DMS79 (cell line): ENCODE measurements at regions not wholly inside any gene's neighbourhood (a gene's known extent, or its start where the extent isn't known, plus 50 kb on each side); places are given as distances from the start of the nearest gene placed in this dataset.
A peak's percentile ranks its signal among the peaks of the same experiment; 100 is the strongest.

ENCODE experiments used
- DNase-seq: peaks from one replicate; lab custom pipeline; 2025; lab: John Stamatoyannopoulos, UW

- DNase-seq, result no peak
Measured at GRCh38 chr7:33661430-33662160, 243.7 kb upstream of the BMPER start.

DNA sequence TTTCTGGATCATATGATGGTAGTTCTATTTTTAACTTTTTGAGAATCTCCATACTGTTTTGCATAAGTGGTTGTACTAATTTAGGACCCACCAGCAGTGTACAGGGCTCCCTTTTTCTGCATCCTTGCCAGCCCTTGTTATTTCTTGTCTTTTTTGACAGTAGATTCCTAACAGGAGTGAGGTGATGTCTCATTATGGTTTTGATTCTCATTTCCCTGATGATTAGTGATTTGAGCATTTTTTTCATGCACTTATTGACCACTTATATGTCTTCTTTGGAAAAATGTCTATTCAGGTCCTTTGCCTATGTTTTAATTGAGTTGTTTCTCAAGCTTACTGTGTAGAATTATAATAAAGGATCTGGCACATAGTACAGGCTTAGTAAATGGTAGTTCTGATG, 238.8 kb upstream of the BMPER start:
- no peak for DNase-seq

DNA sequence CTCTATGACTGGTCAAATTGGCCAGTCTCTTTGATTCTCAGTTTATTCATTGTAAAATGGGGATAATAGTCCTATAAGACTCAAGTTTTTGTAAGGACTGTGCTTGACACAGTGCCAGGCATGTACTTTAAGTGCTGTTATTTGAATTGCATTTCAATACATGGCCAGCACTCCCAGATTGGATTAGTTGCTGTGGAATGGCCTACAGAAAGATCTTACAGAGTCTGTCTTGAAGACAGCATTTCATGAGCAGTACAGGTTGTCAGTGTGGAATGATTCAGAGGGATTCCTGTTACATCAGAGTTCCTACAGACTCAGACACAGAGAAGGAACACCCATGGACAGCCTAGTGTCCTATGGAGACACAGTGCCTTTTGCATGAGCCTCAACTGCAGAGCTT, 238.1 kb upstream of the BMPER start:
- no peak for DNase-seq

- peak; percentile 47 for DNase-seq
Measured at GRCh38 chr7:33669251-33669670, 236.1 kb upstream of the BMPER start.

DNA sequence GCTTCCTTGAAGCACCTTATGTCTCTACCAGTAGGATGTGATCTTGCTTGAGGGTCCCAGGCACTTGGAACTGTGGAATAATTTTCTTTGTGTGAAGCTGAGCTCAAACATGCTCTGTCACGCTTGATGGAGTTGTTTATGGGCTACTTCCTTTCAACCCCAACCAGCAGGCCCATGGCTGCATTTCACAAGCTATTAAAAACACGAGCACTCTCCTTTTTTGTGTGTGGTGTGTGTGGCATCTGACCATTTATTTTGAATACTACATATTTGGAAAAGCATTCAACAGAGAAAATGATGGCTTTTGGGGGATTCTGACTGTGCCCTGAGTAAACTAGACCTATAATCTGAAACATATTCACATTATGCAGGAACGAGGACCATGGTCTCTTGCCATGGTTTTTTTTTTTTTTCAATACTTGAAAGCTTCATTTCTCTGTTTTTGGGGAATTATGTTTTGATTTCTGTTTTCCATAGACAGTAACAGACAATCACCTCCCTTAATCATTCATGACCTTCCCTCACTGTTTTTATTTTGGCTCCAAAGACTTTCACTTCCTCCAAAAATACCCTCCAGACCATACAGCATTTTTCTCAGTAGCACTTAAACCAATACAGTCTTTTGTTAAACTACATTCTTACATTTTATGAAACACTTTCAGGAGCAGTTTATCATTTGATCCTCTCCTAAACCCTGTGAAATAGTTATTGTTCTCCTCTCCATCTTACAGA, 233.6 kb upstream of the BMPER start:
- peak; percentile 95 for DNase-seq

DNA sequence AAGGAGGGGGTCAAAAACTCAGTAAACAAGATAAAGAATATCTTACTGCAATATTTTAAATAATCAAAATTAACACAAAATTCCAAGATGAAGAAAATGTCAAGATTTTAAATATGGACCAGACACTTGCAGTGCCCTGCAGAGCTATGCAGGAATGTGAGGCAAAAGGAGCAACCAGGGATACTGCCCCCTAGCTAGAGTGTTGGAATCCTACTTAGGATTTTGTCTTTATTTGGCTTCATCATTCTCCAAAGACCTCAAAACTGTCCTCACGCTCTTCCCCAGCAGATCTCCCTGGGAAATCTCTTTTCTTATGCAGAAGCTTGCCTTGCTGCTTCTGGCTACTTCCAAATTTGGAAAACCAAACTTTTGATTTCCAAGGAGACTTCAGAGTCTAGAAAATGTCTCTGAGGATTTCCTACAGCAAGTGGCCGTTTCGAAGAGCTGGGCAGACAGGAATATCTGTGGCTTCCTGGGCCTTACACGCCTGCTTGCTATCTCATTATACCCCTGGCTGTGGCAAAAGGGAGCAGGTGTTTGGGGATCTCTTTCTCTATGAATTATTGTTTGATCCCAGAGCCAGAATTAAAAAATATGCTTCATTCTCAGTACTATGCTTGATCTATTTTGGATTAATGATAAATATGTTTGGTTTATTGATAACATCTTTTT, 232.2 kb upstream of the BMPER start:
- DNase-seq, result no peak

GRCh38 chr7:33674804-33675411, 230.4 kb upstream of the BMPER start:
- DNase-seq, result no peak

- DNase-seq, result no peak
Measured at GRCh38 chr7:33677556-33677955, 227.8 kb upstream of the BMPER start.

DNA sequence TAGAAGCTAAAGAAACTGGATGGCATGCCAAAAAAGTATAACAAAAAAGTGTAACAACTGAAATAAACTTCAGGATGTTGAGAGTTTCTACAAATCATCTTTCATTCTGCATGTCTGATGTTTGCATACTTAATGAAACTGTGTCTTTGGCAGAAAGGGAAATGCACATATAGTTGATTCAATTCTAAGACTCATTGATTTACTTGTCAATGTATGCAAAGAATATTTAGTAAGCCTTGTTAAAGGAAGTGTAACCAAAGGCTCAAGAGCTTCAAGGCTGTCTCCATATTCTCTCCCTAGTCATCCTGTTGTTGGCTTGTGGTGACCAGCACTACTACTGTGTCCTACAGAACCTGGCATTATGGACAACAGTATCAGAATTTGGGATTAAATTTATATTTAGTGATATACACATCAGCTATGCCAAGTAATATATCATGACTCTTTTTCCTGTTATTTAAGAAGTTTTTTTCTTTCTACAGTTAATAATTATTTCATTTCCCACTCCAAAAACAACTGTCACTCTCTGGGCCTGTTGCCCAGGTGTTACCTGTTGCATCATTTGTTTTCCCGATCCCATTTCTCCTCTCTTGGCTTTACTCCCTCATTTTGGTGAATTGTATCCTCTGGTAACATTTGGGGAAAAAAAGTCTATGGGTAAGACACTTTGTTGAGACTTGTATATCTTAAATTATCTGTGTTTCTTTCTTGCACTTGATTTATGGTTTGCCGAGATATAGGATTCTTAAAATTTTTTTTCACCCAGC, 226.6 kb upstream of the BMPER start:
- DNase-seq, result no peak

DNA sequence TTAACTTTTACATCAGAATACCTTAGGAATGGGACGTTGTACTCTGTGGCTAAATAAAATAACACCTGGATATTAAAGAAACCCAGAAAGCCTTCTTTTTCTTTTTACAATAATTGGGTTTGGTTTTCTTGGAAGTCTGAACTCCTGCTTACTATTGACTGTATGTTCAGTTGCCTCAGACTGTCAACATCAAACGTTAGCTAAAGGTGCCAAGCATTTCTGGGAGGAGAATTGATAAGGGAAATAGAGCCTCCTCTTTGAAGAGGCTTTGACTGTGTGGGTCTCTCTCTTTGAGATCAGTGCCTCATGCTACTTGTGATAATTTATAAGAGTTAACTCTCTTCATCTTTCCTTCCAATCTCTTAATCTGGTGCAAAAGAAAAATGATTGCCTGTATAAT, 224.7 kb upstream of the BMPER start:
- no peak for DNase-seq

DNA sequence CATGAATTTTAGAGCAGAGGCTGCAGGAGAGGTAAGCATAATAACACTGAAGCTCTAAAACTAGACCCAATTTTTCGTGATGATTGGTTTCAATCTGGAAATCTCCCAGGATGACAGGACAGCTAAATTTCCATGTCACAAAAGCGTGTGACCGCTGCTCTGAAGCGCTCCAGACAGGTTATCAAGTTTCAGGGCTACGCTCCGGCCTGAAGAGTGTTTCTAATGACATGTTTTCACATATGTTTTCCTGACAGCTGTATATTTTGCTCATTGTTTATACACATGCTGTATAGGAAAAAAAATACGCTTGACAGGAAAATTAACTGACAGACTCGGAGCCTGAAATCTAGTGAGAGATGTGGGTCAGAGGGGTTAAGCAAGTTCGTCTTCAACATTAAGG, 219.8 kb upstream of the BMPER start:
- DNase-seq, result no peak

GRCh38 chr7:33685981-33686683, 219.2 kb upstream of the BMPER start:
- DNase-seq, result peak; percentile 89

DNA sequence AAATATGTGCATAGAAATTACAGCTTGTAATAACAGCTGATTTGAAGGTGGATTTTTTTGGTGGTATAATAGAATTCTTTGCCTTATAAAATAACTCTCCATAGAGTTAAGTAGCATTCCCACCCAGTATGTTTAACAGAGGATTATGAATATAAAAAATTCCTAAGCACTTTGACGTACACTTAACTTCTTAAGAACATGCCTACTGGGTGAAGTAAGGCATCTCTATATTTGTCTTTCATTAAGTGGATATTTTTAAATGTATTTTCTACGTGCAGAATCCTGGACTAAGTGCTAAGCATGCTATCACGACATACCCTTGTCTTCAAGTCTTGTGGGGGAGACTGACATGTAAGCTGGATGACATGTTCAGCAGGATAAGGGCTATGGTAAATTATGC, 217.7 kb upstream of the BMPER start:
- DNase-seq, result no peak

DNA sequence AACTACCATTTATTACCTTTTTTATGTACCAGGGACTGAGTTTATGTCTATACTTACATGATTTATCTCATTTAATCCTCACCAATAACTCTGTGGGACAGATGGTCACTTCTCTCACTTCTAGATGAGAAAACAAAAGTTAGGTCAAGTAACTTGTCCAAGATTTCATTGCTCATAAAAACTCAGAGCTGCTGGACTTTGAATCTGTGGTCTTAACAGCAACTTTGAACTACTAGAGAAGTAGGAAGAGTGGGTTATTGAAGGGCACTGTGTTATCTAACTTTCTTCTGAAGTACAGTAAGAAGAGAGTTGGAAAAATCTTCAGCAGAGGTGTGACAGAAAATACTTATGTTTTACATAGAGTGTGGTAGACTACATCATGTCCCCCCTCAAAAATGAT, 214.2 kb upstream of the BMPER start:
- no peak for DNase-seq

- DNase-seq, result no peak
Measured at GRCh38 chr7:33692956-33693355, 212.4 kb upstream of the BMPER start.

GRCh38 chr7:33694006-33694405, 211.3 kb upstream of the BMPER start:
- DNase-seq, result no peak

GRCh38 chr7:33697616-33698015, 207.7 kb upstream of the BMPER start:
- no peak for DNase-seq

DNA sequence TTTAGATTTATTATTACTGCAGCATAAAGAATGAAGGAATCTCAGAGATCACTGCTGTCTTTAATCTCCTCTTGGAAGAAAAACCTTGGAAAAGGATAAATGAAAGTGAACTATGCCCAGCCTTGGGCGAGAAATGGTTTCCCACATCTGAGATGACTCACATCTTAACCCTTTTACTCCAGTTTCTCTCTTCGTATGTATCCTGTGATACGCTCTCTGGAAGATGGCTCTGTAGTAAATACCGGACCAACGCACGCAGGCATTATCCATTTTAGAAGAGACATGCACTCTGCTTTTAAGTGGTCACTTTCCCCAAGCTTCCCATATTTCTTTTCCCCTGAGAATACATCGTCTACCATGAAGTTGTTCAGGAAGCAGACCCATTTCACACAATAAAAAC, 207.3 kb upstream of the BMPER start:
- no peak for DNase-seq

DNA sequence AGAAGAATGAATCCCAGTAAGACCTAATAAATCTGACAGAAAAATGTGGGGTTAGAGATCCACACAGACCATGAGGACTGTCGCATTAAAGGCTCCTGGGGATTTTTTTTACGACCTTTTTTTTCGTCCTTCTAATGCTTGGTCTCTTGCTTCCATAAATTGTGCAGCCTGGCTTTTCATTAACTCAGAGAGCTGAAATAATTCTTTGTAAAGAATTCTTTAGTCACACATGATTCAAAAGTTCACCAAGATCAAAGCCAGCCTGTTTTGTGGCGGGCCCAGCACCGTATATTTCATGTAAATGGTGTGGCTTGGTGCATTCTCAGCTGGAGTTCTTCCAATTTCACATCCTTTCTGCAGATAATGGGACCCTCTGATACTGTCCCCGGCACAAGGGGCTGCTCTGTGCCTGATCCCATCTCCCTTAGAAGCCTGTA, 206.6 kb upstream of the BMPER start:
- no peak for DNase-seq

DNA sequence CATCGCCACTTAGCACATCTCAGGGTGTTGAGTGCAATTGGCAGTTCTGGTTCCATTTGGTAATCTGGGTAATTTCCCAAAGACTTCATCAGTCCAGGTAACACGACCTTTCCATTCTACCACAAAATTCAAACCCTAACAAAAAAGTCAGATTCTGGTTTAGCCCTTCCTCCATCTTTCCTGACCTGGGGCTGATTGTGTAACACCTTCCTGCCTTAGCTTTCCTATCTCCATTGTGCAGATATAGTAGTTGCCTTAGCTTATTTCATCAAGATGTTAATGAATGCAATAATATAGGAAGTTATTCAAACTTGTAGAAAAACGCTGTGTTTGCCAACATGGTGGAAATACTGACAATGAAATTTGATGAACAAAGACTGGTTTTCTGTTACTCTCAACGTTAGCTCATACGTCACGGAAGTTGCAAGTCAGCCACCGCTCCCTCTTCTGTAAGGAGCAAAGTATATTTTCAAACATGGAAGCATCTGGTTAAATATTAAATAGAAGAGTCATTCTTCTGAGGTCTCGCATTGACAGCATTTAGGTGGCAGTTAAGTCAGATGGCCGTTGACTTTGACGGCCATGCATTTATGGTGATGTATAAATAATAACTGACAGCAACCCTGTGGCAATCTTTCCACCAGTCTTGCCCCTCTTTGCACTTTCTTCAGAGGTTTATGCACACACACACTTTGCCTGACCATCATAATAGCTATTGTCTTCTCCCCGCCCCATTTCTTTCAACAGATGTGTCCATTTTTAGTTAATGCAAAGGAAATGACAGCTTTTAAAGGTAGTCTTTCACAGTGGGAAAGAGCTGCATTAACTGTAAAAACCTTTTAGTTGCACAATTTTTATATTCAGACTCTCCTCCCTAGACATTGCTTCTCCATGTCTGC, 205.1 kb upstream of the BMPER start:
- DNase-seq, result no peak
